GM23338 (cell line): ENCODE measurements at regions not wholly inside any gene's neighbourhood (a gene's known extent, or its start where the extent isn't known, plus 50 kb on each side); places are given as distances from the start of the nearest gene placed in this dataset.

Experiments used
- ATAC-seq: fragments of 200-7000 bp; cut with Tn5 transposase; 3 replicates; pipeline ENCODE4 v1.9.1; 2020
- DNase-seq: peaks from one replicate; pipeline ENCODE4 v3.0.0-alpha.2; 2015; ENCODE audit warnings: low spot score
- H2AFZ ChIP-seq: fragments of 200-600 bp; sonication (generic); 2 replicates; pipeline ENCODE4 v1.8.0; 2016; ENCODE audit warnings: antibody characterized with exemption, mild to moderate bottlenecking, moderate library complexity
- H3F3A ChIP-seq: fragments of 200-600 bp; sonication (generic); replicated peaks from 2 replicates; pipeline ENCODE4 v1.8.0; 2017; ENCODE audit warnings: antibody characterized with exemption, mixed run types, low read depth
- H3K27ac ChIP-seq: fragments of 200-600 bp; sonication (generic); 2 replicates; pipeline ENCODE4 v1.6.1; 2016; ENCODE audit warnings: low read depth
- H3K27me3 ChIP-seq: fragments of 200-600 bp; sonication (generic); 2 replicates; pipeline ENCODE4 v1.8.0; 2016; ENCODE audit warnings: mild to moderate bottlenecking, mixed run types, moderate library complexity; ENCODE audit not compliant: insufficient read depth
- H3K36me3 ChIP-seq: fragments of 200-600 bp; sonication (generic); 2 replicates; pipeline ENCODE4 v1.8.0; 2016; ENCODE audit warnings: mild to moderate bottlenecking; ENCODE audit not compliant: insufficient read depth
- H3K4me1 ChIP-seq: fragments of 200-600 bp; sonication (generic); 2 replicates; pipeline ENCODE4 v1.8.0; 2016; ENCODE audit warnings: mild to moderate bottlenecking, moderate library complexity; ENCODE audit not compliant: insufficient read depth
- H3K4me2 ChIP-seq: fragments of 200-600 bp; sonication (generic); 2 replicates; pipeline ENCODE4 v1.7.1; 2017; ENCODE audit warnings: mixed run types
- H3K4me3 ChIP-seq: fragments of 200-600 bp; sonication (generic); 2 replicates; pipeline ENCODE4 v1.6.1; 2016; ENCODE audit warnings: mixed run types
- H3K79me2 ChIP-seq: fragments of 200-600 bp; sonication (generic); replicated peaks from 2 replicates; pipeline ENCODE4 v1.8.0; 2017; ENCODE audit warnings: mild to moderate bottlenecking; ENCODE audit not compliant: insufficient read depth
- H3K9me2 ChIP-seq: fragments of 200-600 bp; sonication (generic); 2 replicates; pipeline ENCODE4 v1.8.0; 2017; ENCODE audit not compliant: insufficient read depth
- H4K20me1 ChIP-seq: fragments of 200-600 bp; sonication (generic); replicated peaks from 2 replicates; pipeline ENCODE4 v1.8.0; 2017; ENCODE audit warnings: mild to moderate bottlenecking; ENCODE audit not compliant: insufficient read depth
- H3K27ac Mint-ChIP-seq: 2 replicates; pipeline ENCODE4 v1.8.0; 2020; ENCODE audit warnings: inconsistent platforms, mild to moderate bottlenecking, moderate library complexity, mixed read lengths
- H3K27me3 Mint-ChIP-seq: 3 replicates; pipeline ENCODE4 v1.8.0; 2022; ENCODE audit warnings: low read depth, mild to moderate bottlenecking, moderate library complexity, mixed read lengths, inconsistent platforms; ENCODE audit not compliant: insufficient read depth, poor library complexity
- H3K36me3 Mint-ChIP-seq: 3 replicates; pipeline ENCODE4 v1.8.0; 2021; ENCODE audit warnings: low read depth, mild to moderate bottlenecking, inconsistent platforms, moderate library complexity, mixed read lengths
- H3K4me1 Mint-ChIP-seq: 3 replicates; pipeline ENCODE4 v1.8.0; 2020; ENCODE audit warnings: mild to moderate bottlenecking, inconsistent platforms, mixed read lengths
- H3K4me3 Mint-ChIP-seq: 3 replicates; pipeline ENCODE4 v1.8.0; 2021; ENCODE audit warnings: moderate library complexity, mild to moderate bottlenecking, inconsistent platforms, mixed read lengths
- H3K9me3 Mint-ChIP-seq: 3 replicates; pipeline ENCODE4 v1.8.0; 2020; ENCODE audit warnings: moderate library complexity, mild to moderate bottlenecking, inconsistent platforms, mixed read lengths
- CREB1 ChIP-seq: fragments of 250-450 bp; sonication (Bioruptor Pico); IDR thresholded peaks from 2 replicates; pipeline ENCODE4 v1.5.0; 2020; ENCODE audit warnings: low read depth, mild to moderate bottlenecking, moderate library complexity
- ETS1 ChIP-seq: IDR thresholded peaks from 2 replicates; pipeline ENCODE4 v1.6.1; 2016; ENCODE audit warnings: antibody characterized with exemption
- EZH2phosphoT487 ChIP-seq: fragments of 200-600 bp; sonication (generic); IDR thresholded peaks from one replicate; pipeline ENCODE4 v1.8.1; 2018; ENCODE audit warnings: antibody characterized with exemption; ENCODE audit not compliant: unreplicated experiment
- JUNB ChIP-seq: IDR thresholded peaks from one replicate; pipeline ENCODE4 v1.6.1; 2016; ENCODE audit warnings: antibody characterized with exemption; ENCODE audit not compliant: unreplicated experiment
- STAT1 ChIP-seq: IDR thresholded peaks from one replicate; pipeline ENCODE4 v1.6.1; 2016; ENCODE audit warnings: antibody characterized with exemption; ENCODE audit not compliant: unreplicated experiment
- ZNF331 ChIP-seq: fragments of 250-450 bp; sonication (Bioruptor Pico); IDR thresholded peaks from 2 replicates; pipeline ENCODE4 v1.5.0; 2020; ENCODE audit warnings: low read depth, mild to moderate bottlenecking, moderate library complexity
- ZNF462 ChIP-seq: fragments of 250-450 bp; sonication (Bioruptor Pico); IDR thresholded peaks from 2 replicates; pipeline ENCODE4 v1.5.0; 2020; ENCODE audit warnings: mild to moderate bottlenecking, moderate library complexity
- TF ChIP-seq, protein P1 (sequence below): IDR thresholded peaks from one replicate; pipeline ENCODE4 v1.6.1; 2018; ENCODE audit warnings: antibody characterized with exemption; ENCODE audit not compliant: unreplicated experiment

GRCh38 chr2:149894226-149894625 is 306.7 kb upstream of the MMADHC start:
- DNase-seq (no peak), ATAC-seq (no peak)
- Histone ChIP-seq H3F3A (no peaks in the 10 kb centered on the region), H3K27ac (no peak overlapping the region), H3K4me1 (peaks cover 6% of the 10 kb centered on the region; the same call in 1 of the 2 replicates), H2AFZ (no peak overlapping the region), H3K4me3 (no peak overlapping the region), H3K36me3 (no peaks in the 10 kb centered on the region), H4K20me1 (no peaks in the 10 kb centered on the region), H3K9me2 (peaks cover 5% of the 10 kb centered on the region; the same call in 1 of the 2 replicates), H3K4me2 (no peak overlapping the region), H3K27me3 (no peaks in the 10 kb centered on the region), H3K79me2 (no peaks in the 10 kb centered on the region)
- no peaks in the 10 kb centered on the region for H3K9me3 Mint-ChIP-seq
- no peak overlapping the region for H3K27ac Mint-ChIP-seq
- no peaks in the 10 kb centered on the region for H3K36me3 Mint-ChIP-seq
- H3K4me3 Mint-ChIP-seq, result no peak overlapping the region
- H3K27me3 Mint-ChIP-seq, result no peaks in the 10 kb centered on the region
- peaks cover 1% of the 10 kb centered on the region; the same call in 2 of the 3 replicates for H3K4me1 Mint-ChIP-seq
- TF ChIP-seq JUNB, result no peak
- TF ChIP-seq EZH2phosphoT487, result no peak
- TF ChIP-seq ETS1, result no peak
- no peak for TF ChIP-seq ZNF462 (CRISPR knock-in tag)
- no peak for TF ChIP-seq CREB1 (CRISPR knock-in tag)

- H3K27ac Mint-ChIP-seq, result no peak overlapping the region
- no peaks in the 10 kb centered on the region for H3K27me3 ChIP-seq
- H3K79me2 ChIP-seq, result no peaks in the 10 kb centered on the region
- DNase-seq (no peak), ATAC-seq (no peak)
- H3K9me2 ChIP-seq, result no peaks in the 10 kb centered on the region
- H4K20me1 ChIP-seq, result no peaks in the 10 kb centered on the region
- no peak overlapping the region for H3K27ac ChIP-seq
- no peaks in the 10 kb centered on the region for H3K9me3 Mint-ChIP-seq
- no peak overlapping the region for H3K4me2 ChIP-seq
- no peak overlapping the region for H3K4me3 Mint-ChIP-seq
- no peaks in the 10 kb centered on the region for H3K36me3 ChIP-seq
- H3K4me3 ChIP-seq, result no peak overlapping the region
- H3F3A ChIP-seq, result no peaks in the 10 kb centered on the region
- no peaks in the 10 kb centered on the region for H3K36me3 Mint-ChIP-seq
- H3K27me3 Mint-ChIP-seq, result no peaks in the 10 kb centered on the region
- no peaks in the 10 kb centered on the region for H3K4me1 ChIP-seq
- H3K4me1 Mint-ChIP-seq, result no peaks in the 10 kb centered on the region
- H2AFZ ChIP-seq, result no peak overlapping the region
- TF ChIP-seq STAT1, result no peak
- TF ChIP-seq, protein P1, sequence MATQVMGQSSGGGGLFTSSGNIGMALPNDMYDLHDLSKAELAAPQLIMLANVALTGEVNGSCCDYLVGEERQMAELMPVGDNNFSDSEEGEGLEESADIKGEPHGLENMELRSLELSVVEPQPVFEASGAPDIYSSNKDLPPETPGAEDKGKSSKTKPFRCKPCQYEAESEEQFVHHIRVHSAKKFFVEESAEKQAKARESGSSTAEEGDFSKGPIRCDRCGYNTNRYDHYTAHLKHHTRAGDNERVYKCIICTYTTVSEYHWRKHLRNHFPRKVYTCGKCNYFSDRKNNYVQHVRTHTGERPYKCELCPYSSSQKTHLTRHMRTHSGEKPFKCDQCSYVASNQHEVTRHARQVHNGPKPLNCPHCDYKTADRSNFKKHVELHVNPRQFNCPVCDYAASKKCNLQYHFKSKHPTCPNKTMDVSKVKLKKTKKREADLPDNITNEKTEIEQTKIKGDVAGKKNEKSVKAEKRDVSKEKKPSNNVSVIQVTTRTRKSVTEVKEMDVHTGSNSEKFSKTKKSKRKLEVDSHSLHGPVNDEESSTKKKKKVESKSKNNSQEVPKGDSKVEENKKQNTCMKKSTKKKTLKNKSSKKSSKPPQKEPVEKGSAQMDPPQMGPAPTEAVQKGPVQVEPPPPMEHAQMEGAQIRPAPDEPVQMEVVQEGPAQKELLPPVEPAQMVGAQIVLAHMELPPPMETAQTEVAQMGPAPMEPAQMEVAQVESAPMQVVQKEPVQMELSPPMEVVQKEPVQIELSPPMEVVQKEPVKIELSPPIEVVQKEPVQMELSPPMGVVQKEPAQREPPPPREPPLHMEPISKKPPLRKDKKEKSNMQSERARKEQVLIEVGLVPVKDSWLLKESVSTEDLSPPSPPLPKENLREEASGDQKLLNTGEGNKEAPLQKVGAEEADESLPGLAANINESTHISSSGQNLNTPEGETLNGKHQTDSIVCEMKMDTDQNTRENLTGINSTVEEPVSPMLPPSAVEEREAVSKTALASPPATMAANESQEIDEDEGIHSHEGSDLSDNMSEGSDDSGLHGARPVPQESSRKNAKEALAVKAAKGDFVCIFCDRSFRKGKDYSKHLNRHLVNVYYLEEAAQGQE, result no peak
- TF ChIP-seq ZNF331 (CRISPR knock-in tag), result no peak
These were observed 305.0 kb upstream of the MMADHC start for GRCh38 chr2:149892563-149892962.
